B cell (primary cell): ENCODE measurements at regions not wholly inside any gene's neighbourhood (a gene's known extent, or its start where the extent isn't known, plus 50 kb on each side); places are given as distances from the start of the nearest gene placed in this dataset.

Source experiments
- ATAC-seq: fragments of 200-7000 bp; cut with Tn5 transposase; one replicate; pipeline ENCODE4 v1.10.0; 2021; ENCODE audit warnings: low read depth, mild to moderate bottlenecking, moderate number of reproducible peaks, moderate library complexity
- CTCF ChIA-PET: fragments of 350-600 bp; sonication (Branson Sonifier 250); formaldehyde crosslinking; loops from one replicate; lab custom pipeline; 2021; ENCODE audit warnings: antibody characterized with exemption, inconsistent platforms; lab: Charles Lee
- POLR2A ChIA-PET: fragments of 350-600 bp; sonication (Branson Sonifier 250); formaldehyde crosslinking; loops from one replicate; lab custom pipeline; 2021; ENCODE audit warnings: antibody characterized with exemption; lab: Charles Lee
- DNase-seq: peaks from one replicate; pipeline ENCODE4 v3.0.0; 2013
- H2AFZ ChIP-seq: 2 replicates; pipeline ENCODE4 v1.6.1; 2012; ENCODE audit warnings: mild to moderate bottlenecking, low read depth, low read length; ENCODE audit not compliant: insufficient read depth, poor library complexity, severe bottlenecking
- H3K27ac ChIP-seq, 2 donors: 1 replicate in 1 of 2; 2 replicates in 1 of 2; pipeline ENCODE4 v1.5.1; 2012 to 2013; ENCODE audit warnings: low read length in 2 of 2, mild to moderate bottlenecking in 2 of 2, moderate library complexity in 1 of 2
- H3K27me3 ChIP-seq, 4 experiments: fragments of 200-600 bp in 1 of 4; sonication (generic) in 1 of 4; replicated peaks in 1 of 4; 1 replicate in 2 of 4; 2 replicates in 2 of 4; pipeline versions ENCODE4 v1.6.1 to v1.7.0; 2013 to 2016; ENCODE audit warnings: low read length in 3 of 4, mild to moderate bottlenecking in 2 of 4, mixed read lengths in 1 of 4, moderate library complexity in 1 of 4; ENCODE audit not compliant: insufficient read depth in 4 of 4, control insufficient read depth in 3 of 4; ENCODE audit errors: control extremely low read depth in 1 of 4
- H3K36me3 ChIP-seq, 2 experiments: replicated peaks in 1 of 2; 1 replicate in 1 of 2; 2 replicates in 1 of 2; pipeline versions ENCODE4 v1.6.1 to v1.7.1; 2013; ENCODE audit warnings: low read length in 1 of 2; ENCODE audit not compliant: insufficient read depth in 2 of 2, control insufficient read depth in 1 of 2; ENCODE audit errors: control extremely low read depth in 1 of 2, extremely low read depth in 1 of 2
- H3K4me1 ChIP-seq, 2 donors: fragments of 200-600 bp in 1 of 2; sonication (generic) in 1 of 2; 1 replicate in 1 of 2; 2 replicates in 1 of 2; pipeline versions ENCODE4 v1.5.1 to v1.6.1; 2013 to 2017; ENCODE audit warnings: low read length in 2 of 2; ENCODE audit not compliant: control insufficient read depth in 2 of 2, insufficient read depth in 2 of 2
- H3K4me2 ChIP-seq: replicated peaks from 2 replicates; pipeline ENCODE3; 2012; ENCODE audit warnings: mild to moderate bottlenecking, low read depth, low read length; ENCODE audit not compliant: poor library complexity, severe bottlenecking
- H3K4me3 ChIP-seq, 5 experiments: fragments of 200-600 bp in 1 of 5; sonication (generic) in 1 of 5; 1 replicate in 3 of 5; 2 replicates in 2 of 5; pipeline versions ENCODE4 v1.5.1 to v1.7.0; 2011 to 2016; ENCODE audit warnings: low read length in 4 of 5, mild to moderate bottlenecking in 4 of 5, low read depth in 2 of 5, control low read depth in 1 of 5, moderate library complexity in 1 of 5; ENCODE audit not compliant: insufficient read depth in 1 of 5; ENCODE audit errors: control extremely low read depth in 1 of 5, extremely low read depth in 1 of 5
- H3K79me2 ChIP-seq: fragments of 200-600 bp; sonication (generic); one replicate; pipeline ENCODE4 v1.6.0; 2016; ENCODE audit warnings: low read length; ENCODE audit not compliant: control insufficient read depth, insufficient read depth
- H3K9ac ChIP-seq: fragments of 200-600 bp; sonication (generic); 2 replicates; pipeline ENCODE4 v1.6.1; 2017; ENCODE audit warnings: mild to moderate bottlenecking, low read length, moderate library complexity
- H3K9me3 ChIP-seq, 3 donors: one replicate each; pipeline versions ENCODE4 v1.6.1 to v1.7.1; 2013; ENCODE audit warnings: low read length in 2 of 3; ENCODE audit not compliant: control insufficient read depth in 2 of 3, insufficient read depth in 1 of 3; ENCODE audit errors: control extremely low read depth in 1 of 3
- H4K20me1 ChIP-seq: 2 replicates; pipeline ENCODE4 v1.6.0; 2012; ENCODE audit warnings: mild to moderate bottlenecking, low read length; ENCODE audit not compliant: insufficient read depth, control insufficient read depth, poor library complexity, severe bottlenecking
- H3K27ac Mint-ChIP-seq: one replicate; pipeline ENCODE4 v1.8.0; 2021; ENCODE audit warnings: mixed read lengths
- H3K27me3 Mint-ChIP-seq: one replicate; pipeline ENCODE4 v1.8.0; 2021; ENCODE audit warnings: mixed read lengths
- H3K4me1 Mint-ChIP-seq: one replicate; pipeline ENCODE4 v1.8.0; 2021; ENCODE audit warnings: mixed read lengths
- H3K4me3 Mint-ChIP-seq: one replicate; pipeline ENCODE4 v1.8.0; 2021; ENCODE audit warnings: mixed read lengths
- H3K9me3 Mint-ChIP-seq: one replicate; pipeline ENCODE4 v1.8.0; 2022; ENCODE audit warnings: mixed read lengths; ENCODE audit not compliant: insufficient read depth
- EZH2 ChIP-seq: IDR thresholded peaks from 2 replicates; pipeline ENCODE4 v1.6.1; 2012; ENCODE audit warnings: borderline replicate concordance, low read depth, mild to moderate bottlenecking, moderate library complexity, low read length; ENCODE audit not compliant: insufficient read depth, poor library complexity, severe bottlenecking
- WGBS: methylation state at CpG from one replicate; pipeline ENCODE4 v1.1.5; 2013; ENCODE audit warnings: missing lambda C conversion rate; ENCODE audit not compliant: insufficient coverage; 5-methylcytosine and 5-hydroxymethylcytosine counted together
- intact Hi-C: fragments of 100-400 bp; cut with micrococcal nuclease; formaldehyde crosslinking; loops from one replicate; pipeline ENCODE4 v1.10.0; 2022
- TF ChIP-seq, protein P1 (sequence below): fragments of 200-600 bp; IDR thresholded peaks from one replicate; pipeline ENCODE4 v1.8.0; 2022; ENCODE audit warnings: antibody characterized with exemption, mild to moderate bottlenecking

DNA sequence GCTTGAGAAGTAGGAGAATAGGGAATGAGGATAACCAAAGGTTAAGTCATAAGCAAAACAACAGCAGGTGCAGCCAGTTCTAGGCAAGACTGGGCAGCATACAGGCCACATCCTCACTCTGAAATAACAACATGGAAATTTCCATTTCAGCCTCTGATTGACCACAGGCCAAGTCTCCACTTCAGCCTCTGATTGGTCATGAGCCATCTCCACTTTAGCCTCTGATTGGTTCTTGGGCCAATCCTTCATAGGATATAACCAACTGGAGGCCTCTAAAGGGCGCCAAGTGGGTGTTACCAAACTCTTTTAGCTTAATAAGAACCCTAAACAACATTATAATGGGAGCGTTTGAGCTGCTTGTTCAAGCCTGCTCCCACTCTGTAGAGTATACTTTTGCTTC is 512.0 kb downstream of the NPIPA7 start:
- Mint-ChIP-seq H3K27me3 (no peaks in the 10 kb centered on the region), H3K4me3 (no peak overlapping the region), H3K27ac (no peak overlapping the region), H3K4me1 (no peaks in the 10 kb centered on the region), H3K9me3 (no peaks in the 10 kb centered on the region)
- ATAC-seq (no peak), DNase-seq (no peak)
- Histone ChIP-seq H3K4me1 (no peaks in the 10 kb centered on the region), H4K20me1 (no peaks in the 10 kb centered on the region), H3K9ac (no peak overlapping the region), H3K79me2 (no peaks in the 10 kb centered on the region), H3K4me3 (no peak overlapping the region), H3K27ac (no peak overlapping the region), H3K36me3 (no peaks in the 10 kb centered on the region), H2AFZ (no peak overlapping the region), H3K27me3 (no peaks in the 10 kb centered on the region), H3K4me2 (no peak overlapping the region), H3K9me3 (no peaks in the 10 kb centered on the region)
- ChIA-PET POLR2A (no interaction called here), CTCF (no interaction called here)
- TF ChIP-seq, protein P1, sequence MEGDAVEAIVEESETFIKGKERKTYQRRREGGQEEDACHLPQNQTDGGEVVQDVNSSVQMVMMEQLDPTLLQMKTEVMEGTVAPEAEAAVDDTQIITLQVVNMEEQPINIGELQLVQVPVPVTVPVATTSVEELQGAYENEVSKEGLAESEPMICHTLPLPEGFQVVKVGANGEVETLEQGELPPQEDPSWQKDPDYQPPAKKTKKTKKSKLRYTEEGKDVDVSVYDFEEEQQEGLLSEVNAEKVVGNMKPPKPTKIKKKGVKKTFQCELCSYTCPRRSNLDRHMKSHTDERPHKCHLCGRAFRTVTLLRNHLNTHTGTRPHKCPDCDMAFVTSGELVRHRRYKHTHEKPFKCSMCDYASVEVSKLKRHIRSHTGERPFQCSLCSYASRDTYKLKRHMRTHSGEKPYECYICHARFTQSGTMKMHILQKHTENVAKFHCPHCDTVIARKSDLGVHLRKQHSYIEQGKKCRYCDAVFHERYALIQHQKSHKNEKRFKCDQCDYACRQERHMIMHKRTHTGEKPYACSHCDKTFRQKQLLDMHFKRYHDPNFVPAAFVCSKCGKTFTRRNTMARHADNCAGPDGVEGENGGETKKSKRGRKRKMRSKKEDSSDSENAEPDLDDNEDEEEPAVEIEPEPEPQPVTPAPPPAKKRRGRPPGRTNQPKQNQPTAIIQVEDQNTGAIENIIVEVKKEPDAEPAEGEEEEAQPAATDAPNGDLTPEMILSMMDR, result no peak
- TF ChIP-seq EZH2, result no peak
- WGBS, result 60% methylated on average over 1 of the region's 2 CpGs
- intact Hi-C loops, result no loop called here

DNA sequence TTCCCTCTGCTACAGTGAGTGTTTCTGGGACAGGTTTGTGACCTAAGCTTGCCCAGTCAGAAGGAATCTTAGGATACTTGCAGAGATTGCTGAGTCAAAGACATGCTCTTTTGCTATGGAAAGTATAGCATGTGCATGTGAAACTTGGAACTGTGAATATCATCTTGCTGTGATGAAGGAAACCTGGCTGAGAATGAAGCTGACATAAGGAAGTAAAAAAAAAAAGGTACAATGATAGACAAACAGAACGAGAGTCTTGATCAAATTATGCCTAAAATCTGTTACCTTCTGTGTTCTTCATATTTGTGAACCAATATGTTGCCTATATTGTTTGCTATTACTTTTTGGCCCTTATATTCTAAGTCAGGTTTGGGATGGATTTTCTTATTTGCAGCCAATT is 525.7 kb downstream of the NPIPA7 start:
- H3K9me3 Mint-ChIP-seq, result peaks cover 10% of the 10 kb centered on the region
- Histone ChIP-seq H3K27ac (no peak overlapping the region), H3K36me3 (no peaks in the 10 kb centered on the region), H3K4me2 (no peak overlapping the region), H3K4me3 (no peak overlapping the region), H3K9me3 (peaks cover 2 to 18% (median 11%) of the 10 kb centered on the region in 3 donors), H3K4me1 (no peaks in the 10 kb centered on the region), H4K20me1 (no peaks in the 10 kb centered on the region), H3K79me2 (no peaks in the 10 kb centered on the region), H3K27me3 (no peaks in the 10 kb centered on the region), H3K9ac (no peak overlapping the region), H2AFZ (no peak overlapping the region)
- ATAC-seq (no peak), DNase-seq (no peak)
- H3K27ac Mint-ChIP-seq, result no peak overlapping the region
- TF ChIP-seq, protein P1, result no peak
- TF ChIP-seq EZH2, result no peak
- no peak overlapping the region for H3K4me3 Mint-ChIP-seq
- ChIA-PET POLR2A (no interaction called here), CTCF (no interaction called here)
- no peaks in the 10 kb centered on the region for H3K4me1 Mint-ChIP-seq
- intact Hi-C loops, result no loop called here
- no CpG with 5 or more reads among the region's 1 CpG for WGBS
- H3K27me3 Mint-ChIP-seq, result peaks cover 15% of the 10 kb centered on the region
